AG09319 (cell line): ENCODE measurements at regions not wholly inside any gene's neighbourhood (a gene's known extent, or its start where the extent isn't known, plus 50 kb on each side); places are given as distances from the start of the nearest gene placed in this dataset.

Experiments
- DNase-seq: peaks from one replicate; pipeline ENCODE4 v3.0.0-alpha.2; 2010; ENCODE audit warnings: low read depth; ENCODE audit errors: extremely low read depth
- TF ChIP-seq, protein P1 (sequence below): IDR thresholded peaks from 2 replicates; pipeline ENCODE4 v1.5.1; 2011; ENCODE audit warnings: low read depth, mild to moderate bottlenecking, inconsistent platforms, low read length, moderate library complexity

DNA sequence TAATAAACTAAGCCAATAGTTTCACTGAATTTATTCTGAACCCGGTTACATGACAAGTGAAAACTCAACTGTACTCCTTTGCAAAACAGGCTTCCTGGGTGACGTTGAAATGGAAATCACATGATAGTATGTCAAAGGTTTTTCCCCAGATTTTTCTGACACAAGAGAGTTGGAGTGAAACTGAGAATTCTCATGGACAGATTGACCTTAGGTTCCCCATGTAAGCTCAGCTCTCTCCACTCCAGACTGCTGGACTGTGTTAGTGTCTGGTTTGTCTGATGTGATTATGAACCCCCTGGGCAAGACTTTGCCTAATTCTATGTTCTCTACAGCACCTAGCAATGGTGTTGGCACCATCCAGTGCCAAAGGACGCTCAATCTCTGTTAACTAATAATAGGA lies 219.7 kb upstream of the COL8A1 start:
- TF ChIP-seq, protein P1, sequence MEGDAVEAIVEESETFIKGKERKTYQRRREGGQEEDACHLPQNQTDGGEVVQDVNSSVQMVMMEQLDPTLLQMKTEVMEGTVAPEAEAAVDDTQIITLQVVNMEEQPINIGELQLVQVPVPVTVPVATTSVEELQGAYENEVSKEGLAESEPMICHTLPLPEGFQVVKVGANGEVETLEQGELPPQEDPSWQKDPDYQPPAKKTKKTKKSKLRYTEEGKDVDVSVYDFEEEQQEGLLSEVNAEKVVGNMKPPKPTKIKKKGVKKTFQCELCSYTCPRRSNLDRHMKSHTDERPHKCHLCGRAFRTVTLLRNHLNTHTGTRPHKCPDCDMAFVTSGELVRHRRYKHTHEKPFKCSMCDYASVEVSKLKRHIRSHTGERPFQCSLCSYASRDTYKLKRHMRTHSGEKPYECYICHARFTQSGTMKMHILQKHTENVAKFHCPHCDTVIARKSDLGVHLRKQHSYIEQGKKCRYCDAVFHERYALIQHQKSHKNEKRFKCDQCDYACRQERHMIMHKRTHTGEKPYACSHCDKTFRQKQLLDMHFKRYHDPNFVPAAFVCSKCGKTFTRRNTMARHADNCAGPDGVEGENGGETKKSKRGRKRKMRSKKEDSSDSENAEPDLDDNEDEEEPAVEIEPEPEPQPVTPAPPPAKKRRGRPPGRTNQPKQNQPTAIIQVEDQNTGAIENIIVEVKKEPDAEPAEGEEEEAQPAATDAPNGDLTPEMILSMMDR: no peak
- no peak for DNase-seq

DNA sequence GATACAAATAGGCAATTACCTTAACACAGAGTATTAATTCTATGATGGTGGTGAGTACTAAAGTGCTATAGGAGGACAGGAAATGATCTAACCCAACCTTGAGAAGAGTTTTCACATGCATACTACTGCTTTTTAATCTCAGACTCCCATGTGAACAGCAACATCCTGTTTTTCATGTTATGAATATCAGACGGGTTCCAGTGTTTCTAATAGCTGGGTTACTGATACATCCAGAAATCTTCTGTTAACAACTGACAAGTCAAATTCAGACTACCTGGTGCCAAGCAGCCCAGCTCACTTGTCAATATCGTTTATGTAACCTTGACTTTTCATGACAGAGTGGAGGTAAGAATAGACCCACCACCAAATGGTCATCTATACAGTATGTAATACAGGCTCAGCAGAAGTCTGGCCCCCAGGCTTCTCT lies 220.2 kb upstream of the COL8A1 start:
- TF ChIP-seq, protein P1: no peak
- no peak for DNase-seq

DNA sequence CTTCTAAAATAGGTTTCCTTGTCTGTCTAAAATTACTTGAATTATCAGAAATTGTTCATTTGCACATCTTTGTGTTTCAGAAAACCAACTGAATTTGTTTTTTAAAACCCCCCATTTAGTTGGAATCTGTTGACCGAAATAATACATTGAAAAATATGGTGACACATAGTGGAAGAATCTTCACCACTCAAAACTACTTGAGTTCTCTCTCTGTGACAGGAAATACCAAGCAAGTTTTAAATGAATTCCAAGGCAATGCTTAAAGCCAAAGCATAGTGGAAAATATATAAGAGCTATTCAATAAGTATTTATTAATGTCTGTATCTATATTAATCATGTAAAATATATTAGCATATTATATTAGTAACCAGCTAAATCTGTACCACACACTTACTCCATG lies 224.9 kb upstream of the COL8A1 start:
- no peak for DNase-seq
- TF ChIP-seq, protein P1: no peak

DNA sequence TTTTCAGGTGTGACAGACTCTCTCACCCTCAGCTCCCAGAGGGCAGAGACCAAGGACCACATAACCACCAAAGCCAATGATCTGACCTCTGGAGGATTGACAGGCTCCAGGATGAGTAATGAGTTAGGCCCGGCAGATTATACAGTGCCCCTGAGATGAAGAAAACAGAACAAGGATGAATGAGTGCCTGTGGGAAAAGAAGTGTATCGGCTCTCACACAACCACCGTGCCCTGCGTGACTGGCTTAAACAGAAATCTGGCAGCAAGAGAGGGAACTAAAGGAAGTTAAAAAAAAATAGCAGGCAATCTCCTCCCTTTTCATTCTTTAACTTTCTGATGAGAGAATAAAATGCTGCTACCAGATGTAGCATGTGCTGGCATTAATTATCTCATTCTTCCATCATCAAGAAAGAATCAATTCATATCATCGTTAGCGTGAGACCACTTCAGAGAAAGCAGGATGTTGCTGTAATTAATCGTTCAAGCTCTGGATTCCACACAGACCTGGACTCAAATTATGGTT lies 227.5 kb upstream of the COL8A1 start:
- DNase-seq: peak; percentile 92
- TF ChIP-seq, protein P1: no peak

DNA sequence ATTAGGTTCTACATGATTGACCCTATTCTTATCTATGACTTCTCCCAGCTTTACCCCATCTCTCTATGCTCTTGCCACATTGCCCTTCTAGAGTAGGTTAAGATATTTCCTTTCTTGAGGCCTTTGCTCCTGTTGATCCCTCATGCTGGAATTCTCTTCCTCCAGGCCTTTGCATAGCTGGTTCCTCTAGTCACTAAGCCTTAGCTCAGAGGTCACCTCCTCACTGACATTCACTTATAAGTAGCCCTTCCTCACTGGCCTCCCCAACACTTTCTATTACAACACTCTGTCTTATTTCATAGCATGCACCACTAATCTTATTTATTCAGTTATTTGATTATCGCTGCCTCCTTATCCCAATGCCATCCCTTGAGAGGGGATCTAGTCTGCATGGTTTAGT lies 228.4 kb upstream of the COL8A1 start:
- TF ChIP-seq, protein P1: no peak
- no peak for DNase-seq

DNA sequence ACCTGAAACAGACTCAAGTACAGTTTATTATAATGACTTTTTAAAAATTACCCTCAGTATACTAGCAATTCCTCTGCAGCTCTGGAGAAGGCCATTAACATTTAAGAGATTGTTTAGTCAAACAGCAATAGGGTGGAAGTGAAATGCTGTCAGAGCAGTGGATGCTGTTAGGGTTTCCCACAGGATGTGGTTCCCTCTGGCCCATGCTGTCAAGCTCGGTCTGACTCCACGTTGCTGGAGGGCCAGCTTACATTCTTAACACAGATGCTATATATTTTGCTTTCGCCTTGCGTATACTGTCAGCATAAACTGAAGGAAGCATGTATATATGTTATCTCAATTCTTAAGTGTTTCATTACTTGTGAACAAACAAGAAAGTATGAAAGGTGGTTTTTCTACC lies 231.1 kb upstream of the COL8A1 start:
- no peak for DNase-seq
- TF ChIP-seq, protein P1: no peak

DNA sequence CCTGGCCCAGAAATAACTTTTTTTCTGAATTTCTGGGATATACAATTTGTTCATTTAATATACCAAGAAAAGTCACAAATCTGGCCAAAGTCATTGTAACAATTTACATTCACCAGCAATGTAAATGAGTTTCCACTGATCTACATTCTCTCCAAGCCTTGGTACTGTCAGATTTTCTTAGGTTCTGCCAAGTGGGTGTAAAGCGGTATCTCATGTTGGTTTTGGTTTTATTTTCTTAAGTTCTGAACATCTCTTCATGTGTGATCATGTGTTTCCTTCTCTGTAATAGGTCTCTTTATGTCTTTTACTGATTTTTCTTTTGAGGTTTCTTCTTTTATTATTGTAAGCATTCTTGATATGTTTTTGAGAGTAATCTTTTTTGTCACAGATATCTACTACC lies 235.6 kb upstream of the COL8A1 start:
- TF ChIP-seq, protein P1: no peak
- no peak for DNase-seq
